HG03196 (cell line): ENCODE measurements at regions not wholly inside any gene's neighbourhood (a gene's known extent, or its start where the extent isn't known, plus 50 kb on each side); places are given as distances from the start of the nearest gene placed in this dataset.

ENCODE experiments used
- ATAC-seq: cut with Tn5 transposase; IDR thresholded peaks from one replicate; pipeline ENCODE4 v1.9.1; 2021; ENCODE audit not compliant: unreplicated experiment

GRCh38 chr2:57979158-57979557 lies 67.4 kb upstream of the VRK2 start:
- ATAC-seq = no peak

GRCh38 chr2:57981083-57981768 lies 65.4 kb upstream of the VRK2 start:
- no peak for ATAC-seq

- no peak for ATAC-seq
Measured at GRCh38 chr2:57987835-57988573, 58.6 kb upstream of the VRK2 start.

- peak; percentile 67 for ATAC-seq
Measured at GRCh38 chr2:57990118-57990725, 56.4 kb upstream of the VRK2 start.
